Retinal pigment epithelial cell (primary cell): ENCODE measurements at regions not wholly inside any gene's neighbourhood (a gene's known extent, or its start where the extent isn't known, plus 50 kb on each side); places are given as distances from the start of the nearest gene placed in this dataset.

Experiments used
- DNase-seq: peaks from one replicate; pipeline ENCODE4 v3.0.0-alpha.2; 2010; ENCODE audit warnings: low read depth
- H3K4me3 ChIP-seq: 2 replicates; pipeline ENCODE4 v1.5.1; 2011; ENCODE audit warnings: mild to moderate bottlenecking, low read length, control low read depth, moderate library complexity
- CTCF ChIP-seq: conservative IDR thresholded peaks from 2 replicates; pipeline ENCODE4 v1.5.1; 2011; ENCODE audit warnings: low read depth, low read length, control low read depth, inconsistent platforms

- no peak for DNase-seq
- no peak for TF ChIP-seq CTCF
- H3K4me3 ChIP-seq: peak overlapping the region; percentile 53
These were observed 313.9 kb upstream of the TLE4 start for GRCh38 chr9:79257790-79258351.

- no peak for DNase-seq
- TF ChIP-seq CTCF: no peak
- no peak overlapping the region for H3K4me3 ChIP-seq
These were observed 311.9 kb upstream of the TLE4 start for GRCh38 chr9:79259858-79260257.

GRCh38 chr9:79263628-79264027 lies 308.1 kb upstream of the TLE4 start:
- TF ChIP-seq CTCF: no peak
- no peak overlapping the region for H3K4me3 ChIP-seq
- DNase-seq: no peak

- no peak overlapping the region for H3K4me3 ChIP-seq
- TF ChIP-seq CTCF: no peak
- DNase-seq: no peak
These were observed 307.7 kb upstream of the TLE4 start for GRCh38 chr9:79264041-79264440.

- H3K4me3 ChIP-seq: no peak overlapping the region
- no peak for DNase-seq
- no peak for TF ChIP-seq CTCF
These were observed 307.0 kb upstream of the TLE4 start for GRCh38 chr9:79264511-79265355.

- no peak for DNase-seq
- H3K4me3 ChIP-seq: no peak overlapping the region
- TF ChIP-seq CTCF: no peak
These were observed 304.8 kb upstream of the TLE4 start for GRCh38 chr9:79266986-79267385.

GRCh38 chr9:79268806-79269205 lies 303.0 kb upstream of the TLE4 start:
- DNase-seq: no peak
- TF ChIP-seq CTCF: no peak
- H3K4me3 ChIP-seq: no peak overlapping the region
